Left ventricle myocardium superior (tissue), 1 donor: ENCODE measurements at regions not wholly inside any gene's neighbourhood (a gene's known extent, or its start where the extent isn't known, plus 50 kb on each side); places are given as distances from the start of the nearest gene placed in this dataset.

Experiments used
- ATAC-seq: fragments of 200-7000 bp; cut with Tn5 transposase; one replicate; pipeline ENCODE4 v1.9.1; 2020; ENCODE audit warnings: mild to moderate bottlenecking, moderate library complexity
- DNase-seq: peaks from one replicate; pipeline ENCODE4 v3.0.0-alpha.2; 2020
- intact Hi-C: fragments of 100-400 bp; cut with micrococcal nuclease; formaldehyde crosslinking; loops from one replicate; pipeline ENCODE4 v1.11.0; 2022
- donor health status: DM: no; HTN: yes; CAD: no; lungs with severe emphysema.

DNA sequence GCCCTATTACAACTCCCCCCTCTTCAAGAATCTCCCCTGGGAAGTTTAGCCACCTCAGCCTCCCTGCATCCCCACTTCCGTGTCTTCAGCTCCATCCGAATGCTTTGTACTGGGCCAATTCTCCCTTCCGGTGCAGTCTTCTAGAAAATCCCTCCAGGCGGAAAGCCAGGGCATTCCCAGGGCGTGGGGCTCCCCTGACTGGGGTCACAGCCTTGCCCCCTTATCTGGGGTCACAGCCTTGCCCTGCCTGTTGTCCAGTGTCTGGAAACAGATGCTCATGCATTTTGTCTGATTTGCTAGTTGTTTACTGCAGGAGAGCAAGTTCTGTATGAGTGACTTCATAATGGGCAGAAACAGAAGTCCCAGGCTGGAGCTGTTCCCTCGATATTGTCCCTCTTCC, 112.5 kb upstream of the TCERG1L start:
- no peak for ATAC-seq
- intact Hi-C loops: no loop called here
- DNase-seq: no peak

DNA sequence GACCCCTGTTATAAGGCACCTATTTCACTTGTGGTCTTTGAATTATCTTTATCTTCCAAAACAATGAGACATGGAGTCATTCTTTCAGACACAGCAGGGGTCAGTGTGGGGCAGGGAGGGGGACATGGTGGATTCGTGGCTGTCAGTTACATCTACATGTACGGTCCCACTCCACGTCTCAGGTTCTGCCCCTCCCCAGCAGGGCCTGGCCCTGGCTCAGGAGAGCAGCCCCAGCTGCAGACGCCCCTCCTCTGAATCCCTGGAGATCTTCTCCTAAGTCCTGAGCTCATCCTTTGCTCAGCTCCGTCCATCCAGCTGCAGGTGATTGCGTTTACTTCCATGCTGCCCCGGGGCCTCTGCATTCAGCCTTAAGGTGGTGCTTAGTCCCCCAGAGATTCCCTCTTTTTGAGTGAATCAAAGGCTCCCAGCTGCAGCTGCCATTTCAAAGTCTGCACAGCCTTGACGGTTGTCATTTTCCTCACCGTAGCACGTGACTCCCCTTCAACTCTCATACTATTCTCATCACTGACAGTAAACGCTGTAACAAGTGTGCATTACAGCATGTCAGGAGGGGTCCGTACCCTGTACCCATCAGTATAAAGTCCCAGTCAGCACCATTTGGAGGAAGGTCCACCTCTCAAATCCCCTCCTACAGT, 113.4 kb upstream of the TCERG1L start:
- intact Hi-C loops: no loop called here
- ATAC-seq (no peak), DNase-seq (no peak)

- DNase-seq (no peak), ATAC-seq (no peak)
- intact Hi-C loops: no loop called here
These were observed 114.4 kb upstream of the TCERG1L start for GRCh38 chr10:131425752-131426533.

DNA sequence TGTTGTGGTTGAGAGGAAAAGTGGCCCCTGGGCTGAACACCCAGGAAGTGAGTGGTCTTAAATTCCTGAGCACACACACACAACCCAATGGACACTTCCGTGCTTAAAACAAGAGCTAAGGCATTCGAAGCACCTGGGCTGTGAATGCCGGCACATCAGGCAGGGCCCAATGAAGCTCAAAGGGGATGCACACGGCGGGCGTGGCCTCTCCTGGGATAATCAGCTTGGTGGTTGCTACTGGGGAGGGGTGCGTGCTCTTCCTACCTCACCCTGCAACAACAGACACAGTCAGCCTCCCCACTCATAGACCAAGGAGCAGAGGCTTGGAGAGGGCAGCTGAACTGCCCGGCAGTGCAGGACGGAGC, 115.0 kb upstream of the TCERG1L start:
- DNase-seq: no peak
- intact Hi-C loops: no loop called here
- ATAC-seq: no peak

DNA sequence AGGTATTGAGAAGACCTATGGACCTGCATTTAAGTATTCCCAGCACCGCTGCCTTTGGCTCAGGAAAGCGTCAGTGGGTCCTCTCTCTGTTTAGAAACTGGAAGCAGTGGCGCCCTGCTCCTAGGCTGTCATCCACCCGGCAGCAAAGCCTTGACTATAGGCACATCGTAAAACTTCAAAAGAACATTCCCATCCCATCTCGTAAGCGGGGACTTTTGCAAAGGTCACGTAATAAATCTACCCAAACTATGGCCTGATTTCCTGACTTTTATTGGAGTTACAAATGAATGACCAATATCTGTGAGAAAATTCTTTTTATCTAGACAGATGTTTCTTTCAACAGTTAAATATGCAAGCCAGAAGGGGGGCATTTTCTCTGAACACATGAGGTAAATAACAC, 115.8 kb upstream of the TCERG1L start:
- DNase-seq (no peak), ATAC-seq (no peak)
- intact Hi-C loops: no loop called here

DNA sequence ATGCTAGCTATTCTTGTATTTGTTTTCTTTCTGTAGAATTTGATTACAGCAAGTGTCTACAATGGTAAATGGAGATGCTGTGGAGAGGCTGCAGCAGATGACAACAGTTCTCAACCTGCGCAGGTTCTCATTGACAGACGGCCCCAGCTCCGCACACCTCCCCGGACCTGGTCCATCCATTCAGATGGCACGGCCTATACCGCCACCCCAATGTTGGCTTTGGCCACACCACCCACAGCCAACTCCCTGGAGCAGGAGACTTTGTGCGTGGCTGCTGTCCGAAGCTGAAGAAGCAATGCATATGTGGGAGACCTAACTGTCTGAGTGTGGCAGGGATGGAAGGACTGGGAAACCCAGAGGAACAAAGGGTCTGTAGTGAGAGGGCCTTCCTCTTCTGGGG, 116.4 kb upstream of the TCERG1L start:
- intact Hi-C loops: no loop called here
- ATAC-seq: no peak
- DNase-seq: no peak

- no peak for DNase-seq
- ATAC-seq: no peak
- intact Hi-C loops: no loop called here
These were observed 117.6 kb upstream of the TCERG1L start for GRCh38 chr10:131429141-131429540.

- no peak for ATAC-seq
- intact Hi-C loops: no loop called here
- no peak for DNase-seq
These were observed 118.4 kb upstream of the TCERG1L start for GRCh38 chr10:131429942-131430341.

DNA sequence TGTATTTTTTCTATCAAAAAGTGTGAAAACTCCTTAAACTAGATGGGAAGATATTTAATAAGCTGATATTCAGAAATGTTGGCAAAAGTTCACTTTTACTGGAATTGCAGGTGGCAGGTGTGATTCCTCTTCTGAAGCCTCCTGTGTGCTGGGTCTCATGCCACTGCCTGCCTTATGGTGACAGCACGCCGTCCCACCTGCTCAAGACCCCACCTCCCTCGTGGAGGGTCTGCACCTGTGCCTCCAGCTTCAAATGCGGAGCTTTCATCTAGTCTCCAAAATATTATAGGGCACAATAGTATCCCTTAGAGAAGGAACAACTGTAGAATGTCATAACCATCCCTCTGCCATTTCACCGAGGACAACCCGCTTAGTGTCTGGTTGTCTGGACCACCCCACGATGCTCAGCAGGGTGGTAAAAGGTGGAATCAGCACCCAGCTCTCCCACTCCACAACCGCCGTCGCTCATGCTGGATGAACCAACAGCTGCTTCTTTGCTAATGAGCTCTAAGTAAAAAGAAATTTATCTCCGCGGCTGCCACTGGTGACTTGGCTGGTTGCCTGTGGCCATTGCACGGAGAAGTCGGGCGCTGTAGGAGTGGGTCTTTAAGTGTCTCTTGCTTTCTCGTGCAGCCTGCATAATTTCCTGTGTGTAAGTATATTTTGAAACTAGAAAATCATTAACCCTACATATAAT, 119.3 kb upstream of the TCERG1L start:
- intact Hi-C loops: no loop called here

GRCh38 chr10:131431533-131431932, 120.0 kb upstream of the TCERG1L start:
- DNase-seq: no peak
- intact Hi-C loops: no loop called here
- no peak for ATAC-seq

More for the DNA sequence above, 119.3 kb upstream of the TCERG1L start:
- ATAC-seq (no peak), DNase-seq (no peak)

GRCh38 chr10:131431978-131432690, 120.6 kb upstream of the TCERG1L start:
- intact Hi-C loops: no loop called here
- ATAC-seq (no peak), DNase-seq (no peak)

DNA sequence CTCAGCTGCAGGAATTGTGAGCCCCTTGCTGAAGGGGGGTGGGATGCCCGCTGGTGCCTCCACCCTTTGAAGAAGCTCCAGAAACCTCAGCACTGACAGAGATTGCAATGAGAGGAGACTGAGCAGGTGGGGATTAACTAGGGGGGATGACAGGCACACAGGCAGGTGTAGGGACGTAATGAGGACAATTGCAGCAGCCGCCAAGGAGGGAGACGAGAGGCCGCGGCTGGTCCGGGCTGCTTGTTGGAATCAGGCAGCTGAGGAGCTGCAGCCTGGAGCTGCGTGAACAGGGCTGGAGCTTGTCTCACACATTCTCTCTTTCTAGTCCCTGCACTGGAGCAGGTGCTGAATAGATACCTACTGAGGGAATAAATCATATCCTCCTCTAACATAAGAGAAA, 122.0 kb upstream of the TCERG1L start:
- intact Hi-C loops: no loop called here
- DNase-seq: no peak
- ATAC-seq: no peak

GRCh38 chr10:131435232-131435631, 123.7 kb upstream of the TCERG1L start:
- intact Hi-C loops: no loop called here
- ATAC-seq (no peak), DNase-seq (no peak)

DNA sequence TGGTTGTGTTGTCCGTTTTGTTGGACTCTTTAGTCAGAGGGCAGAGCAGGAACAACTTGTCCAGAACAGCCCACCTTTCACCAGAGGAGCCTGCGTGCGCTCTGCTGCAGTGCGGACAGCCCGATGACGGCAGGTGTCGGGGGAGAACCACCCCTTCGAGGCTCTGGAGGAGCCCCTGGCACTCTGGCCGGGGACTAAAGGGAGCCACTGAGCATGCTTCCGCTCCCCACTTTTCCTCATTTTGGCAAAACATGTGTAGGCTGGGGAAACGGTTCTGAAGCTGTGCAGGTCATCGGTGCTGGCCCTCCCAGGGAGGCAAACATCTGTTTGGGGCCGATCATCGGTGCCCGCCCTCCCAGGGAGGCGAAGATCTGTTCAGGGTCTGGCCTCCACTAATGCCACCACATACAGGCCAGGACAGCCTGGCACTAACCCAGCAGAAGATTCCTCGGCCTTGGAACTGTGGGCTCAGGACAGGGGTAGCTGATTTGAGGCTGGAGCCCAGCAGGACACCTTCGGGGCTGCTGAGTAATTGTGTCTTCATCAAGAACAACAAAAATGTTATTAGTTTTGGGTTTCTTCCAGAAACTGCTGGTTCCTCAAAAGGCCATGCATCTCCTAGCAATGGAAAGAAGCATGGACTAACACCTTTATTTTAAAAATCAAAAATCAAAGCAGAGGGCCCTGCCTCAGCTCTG, 124.4 kb upstream of the TCERG1L start:
- ATAC-seq: no peak
- DNase-seq: no peak
- intact Hi-C loops: no loop called here

DNA sequence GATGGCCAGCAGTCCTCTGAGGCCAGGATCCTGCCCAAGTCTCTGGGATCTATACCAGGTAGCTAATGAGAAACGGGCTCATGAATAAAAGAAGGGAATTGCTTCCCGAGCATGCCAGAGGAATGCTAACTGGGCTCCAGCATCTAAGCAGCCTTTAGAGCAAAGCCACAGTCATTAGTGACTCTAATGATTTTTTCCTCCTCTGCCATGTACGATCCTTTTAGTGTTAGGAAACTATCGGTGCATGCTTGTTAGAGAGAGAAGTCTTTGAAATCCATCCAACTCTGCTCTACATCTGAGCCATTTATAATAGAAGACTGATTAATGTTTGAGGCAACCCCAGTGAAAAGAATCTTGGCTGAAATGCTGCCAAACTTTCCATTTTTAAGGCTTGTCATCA, 124.9 kb upstream of the TCERG1L start:
- ATAC-seq: no peak
- DNase-seq: no peak
- intact Hi-C loops: no loop called here

DNA sequence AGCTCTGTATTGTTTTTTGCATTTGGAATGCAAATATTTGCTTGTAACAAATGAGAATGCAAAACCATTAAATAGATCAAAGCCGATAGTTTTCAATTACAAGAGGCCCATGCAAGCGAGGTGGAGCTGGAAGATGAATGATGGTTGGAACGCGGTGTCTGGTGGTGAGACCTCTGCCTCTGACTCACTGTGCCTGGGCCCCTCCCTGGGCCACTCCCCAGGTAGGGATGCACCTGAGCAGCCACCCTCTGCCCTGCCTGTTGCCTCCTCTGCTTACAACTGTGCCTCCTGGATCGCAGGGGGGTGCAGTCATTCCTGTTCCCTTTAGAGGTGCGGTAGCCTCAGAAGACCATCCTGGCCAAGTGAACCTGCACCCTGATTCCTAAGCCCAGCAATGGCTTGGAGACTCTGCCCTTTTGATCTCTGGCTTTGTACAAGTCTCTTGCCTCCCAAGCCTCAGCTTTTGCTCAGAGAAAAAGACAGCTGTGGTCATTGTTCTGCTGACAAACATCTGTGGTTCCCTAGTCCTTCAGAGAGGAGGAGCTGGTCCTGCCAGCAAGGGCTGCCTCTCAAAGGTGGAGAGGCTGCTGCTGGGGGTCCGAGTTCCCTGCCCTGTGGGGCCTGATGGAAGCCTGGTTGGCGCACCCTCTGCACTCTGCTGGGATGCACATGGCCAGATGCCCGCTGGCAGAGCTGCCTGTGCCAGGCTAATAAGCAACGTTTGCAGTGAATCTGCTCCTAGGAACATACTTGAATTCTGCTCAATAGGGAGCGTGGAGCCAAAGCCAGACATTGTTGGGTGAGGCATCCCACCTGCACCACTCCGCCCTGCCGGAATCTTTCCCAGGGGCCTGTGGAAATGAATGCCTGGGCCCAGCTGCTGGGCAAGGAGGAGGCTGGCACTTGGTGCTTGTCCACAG, 126.3 kb upstream of the TCERG1L start:
- intact Hi-C loops: no loop called here
- DNase-seq: no peak
- ATAC-seq: no peak

DNA sequence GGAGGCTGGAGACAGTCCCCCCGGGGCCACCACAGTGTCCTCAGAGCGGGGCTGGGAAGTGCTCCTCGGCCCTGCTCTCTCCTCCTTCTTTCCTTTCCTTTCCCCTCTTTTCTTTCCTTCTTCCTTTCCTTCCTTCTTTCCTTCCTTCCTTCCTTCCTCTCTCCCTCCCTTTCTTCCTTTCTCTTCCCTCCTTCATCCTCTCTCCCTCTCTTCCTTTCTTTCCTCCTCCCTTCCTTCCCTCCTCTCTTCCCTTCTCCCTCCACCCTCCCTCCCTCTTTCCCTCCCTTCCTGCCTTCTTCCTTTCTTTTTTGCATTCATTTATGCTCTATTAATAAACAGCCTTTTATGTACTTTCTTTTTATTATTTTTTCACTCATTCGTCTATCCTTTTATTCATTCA, 127.1 kb upstream of the TCERG1L start:
- ATAC-seq: no peak
- intact Hi-C loops: no loop called here
- no peak for DNase-seq

DNA sequence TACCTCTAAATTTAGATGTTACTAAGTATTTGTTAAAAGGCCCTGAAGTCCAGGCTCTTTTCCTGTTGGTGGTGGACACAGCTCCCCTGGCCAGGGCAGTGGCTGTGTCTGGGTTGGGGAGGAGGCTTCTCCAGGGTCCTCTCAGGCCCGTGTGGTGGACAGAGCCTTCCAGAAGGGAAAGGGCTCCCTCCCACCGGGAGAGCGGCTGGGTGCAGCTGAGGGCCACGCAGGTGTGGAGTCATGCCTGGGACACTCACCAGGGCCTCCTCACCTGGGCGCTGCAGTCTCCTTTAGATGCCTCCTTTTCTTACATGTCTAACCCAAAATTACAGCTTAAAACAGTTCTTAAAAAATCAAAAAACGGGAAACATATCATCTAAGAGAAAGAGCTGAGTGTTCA, 128.2 kb upstream of the TCERG1L start:
- intact Hi-C loops: no loop called here
- ATAC-seq (no peak), DNase-seq (no peak)
